GM10266 (cell line): ENCODE measurements at regions not wholly inside any gene's neighbourhood (a gene's known extent, or its start where the extent isn't known, plus 50 kb on each side); places are given as distances from the start of the nearest gene placed in this dataset.

Experiments
- DNase-seq: peaks from one replicate; pipeline ENCODE4 v3.0.0; 2012; ENCODE audit errors: extremely low spot score
- CTCF ChIP-seq: IDR thresholded peaks from 2 replicates; pipeline ENCODE4 v1.5.1; 2012; ENCODE audit warnings: mild to moderate bottlenecking, low read depth; ENCODE audit not compliant: control insufficient read depth, insufficient read depth; ENCODE audit errors: missing control alignments

- TF ChIP-seq CTCF = peak; percentile 21
- DNase-seq = no peak
Observed at GRCh38 chr11:70942593-70942992, 309.8 kb downstream of the SHANK2 start.

- no peak for TF ChIP-seq CTCF
- no peak for DNase-seq
Observed at GRCh38 chr11:70944141-70944540, 308.2 kb downstream of the SHANK2 start.

- no peak for DNase-seq
- no peak for TF ChIP-seq CTCF
Observed at GRCh38 chr11:70944636-70945035, 307.7 kb downstream of the SHANK2 start.

GRCh38 chr11:70948398-70948797, 304.0 kb downstream of the SHANK2 start:
- no peak for DNase-seq
- TF ChIP-seq CTCF = no peak

- no peak for TF ChIP-seq CTCF
- DNase-seq = no peak
Observed at GRCh38 chr11:70948855-70949531, 303.4 kb downstream of the SHANK2 start.

- no peak for TF ChIP-seq CTCF
- DNase-seq = no peak
Observed at GRCh38 chr11:70951139-70951804, 301.1 kb downstream of the SHANK2 start.

- no peak for DNase-seq
Observed at GRCh38 chr11:70952191-70952590, 300.2 kb downstream of the SHANK2 start.

More at GRCh38 chr11:70952191-70952590, 300.2 kb downstream of the SHANK2 start:
- no peak for TF ChIP-seq CTCF
